CD4-positive, CD25-positive, alpha-beta regulatory T cell (primary cell): ENCODE measurements at regions not wholly inside any gene's neighbourhood (a gene's known extent, or its start where the extent isn't known, plus 50 kb on each side); places are given as distances from the start of the nearest gene placed in this dataset.

Experiments
- ATAC-seq, 2 donors: fragments of 150-1000 bp; cut with Tn5 transposase; one replicate each; pipeline ENCODE4 v1.10.0; 2021; ENCODE audit warnings: low read depth in 2 of 2, moderate number of reproducible peaks in 2 of 2, moderate library complexity in 1 of 2
- DNase-seq, 3 donors: peaks; one replicate each; pipeline versions ENCODE4 v3.0.0 to v3.0.0-alpha.2; 2012 to 2022; ENCODE audit warnings: mixed read lengths in 1 of 3
- H3K27ac ChIP-seq: one replicate; pipeline ENCODE4 v1.7.0; 2013; ENCODE audit warnings: mild to moderate bottlenecking, low read length; ENCODE audit not compliant: insufficient read depth, poor library complexity, severe bottlenecking
- H3K27me3 ChIP-seq: one replicate; pipeline ENCODE4 v1.7.0; 2013; ENCODE audit warnings: low read length; ENCODE audit not compliant: control insufficient read depth, insufficient read depth
- H3K36me3 ChIP-seq: one replicate; pipeline ENCODE4 v1.7.0; 2013; ENCODE audit warnings: mild to moderate bottlenecking, low read length, moderate library complexity; ENCODE audit not compliant: control insufficient read depth, insufficient read depth
- H3K4me1 ChIP-seq: 2 replicates; pipeline ENCODE4 v1.7.0; 2013; ENCODE audit warnings: mild to moderate bottlenecking, low read length; ENCODE audit not compliant: insufficient read depth, control insufficient read depth, poor library complexity, severe bottlenecking
- H3K4me3 ChIP-seq: one replicate; pipeline ENCODE4 v1.7.0; 2013; ENCODE audit warnings: low read depth, mild to moderate bottlenecking, low read length, moderate library complexity
- H3K9me3 ChIP-seq, 2 experiments: 1 replicate in 1 of 2; 2 replicates in 1 of 2; pipeline ENCODE4 v1.7.0; 2013; ENCODE audit warnings: low read length in 2 of 2, mild to moderate bottlenecking in 1 of 2, moderate library complexity in 1 of 2; ENCODE audit not compliant: control insufficient read depth in 2 of 2
- H3K27ac Mint-ChIP-seq, 3 donors: one replicate each; pipeline ENCODE4 v1.8.0; 2020 to 2022; ENCODE audit warnings: mild to moderate bottlenecking in 3 of 3, mixed read lengths in 3 of 3, moderate library complexity in 2 of 3
- H3K27me3 Mint-ChIP-seq: one replicate; pipeline ENCODE4 v1.8.0; 2022; ENCODE audit warnings: mild to moderate bottlenecking, mixed read lengths
- H3K36me3 Mint-ChIP-seq: one replicate; pipeline ENCODE4 v1.8.0; 2020; ENCODE audit warnings: mixed read lengths
- H3K4me1 Mint-ChIP-seq, 4 donors: one replicate each; pipeline ENCODE4 v1.8.0; 2020 to 2022; ENCODE audit warnings: mixed read lengths in 4 of 4, mild to moderate bottlenecking in 1 of 4
- H3K4me3 Mint-ChIP-seq, 4 donors: one replicate each; pipeline ENCODE4 v1.8.0; 2020 to 2022; ENCODE audit warnings: mild to moderate bottlenecking in 4 of 4, mixed read lengths in 4 of 4, moderate library complexity in 3 of 4
- H3K9me3 Mint-ChIP-seq, 7 donors: one replicate each; pipeline ENCODE4 v1.8.0; 2020 to 2022; ENCODE audit warnings: mixed read lengths in 7 of 7, mild to moderate bottlenecking in 3 of 7, moderate library complexity in 2 of 7

- no peaks in the 10 kb centered on the region for H3K4me1 Mint-ChIP-seq
- no peaks in the 10 kb centered on the region for H3K9me3 ChIP-seq
- no peak for ATAC-seq
- peaks cover 2% of the 10 kb centered on the region for H3K27me3 ChIP-seq
- H3K27ac ChIP-seq = no peak overlapping the region
- H3K36me3 Mint-ChIP-seq = no peaks in the 10 kb centered on the region
- H3K36me3 ChIP-seq = no peaks in the 10 kb centered on the region
- peaks cover 5% of the 10 kb centered on the region for H3K27me3 Mint-ChIP-seq
- peaks cover 0 to 3% (median 0%) of the 10 kb centered on the region in 7 donors for H3K9me3 Mint-ChIP-seq
- H3K4me3 Mint-ChIP-seq = no peak overlapping the region
- no peak overlapping the region for H3K4me3 ChIP-seq
- no peak overlapping the region for H3K27ac Mint-ChIP-seq
- DNase-seq = no peak
- H3K4me1 ChIP-seq = no peaks in the 10 kb centered on the region
Measured at GRCh38 chr2:221323513-221323912, 248.6 kb downstream of the EPHA4 start.

GRCh38 chr2:221330436-221330835 is 241.7 kb downstream of the EPHA4 start:
- DNase-seq = no peak
- no peaks in the 10 kb centered on the region for H3K27me3 ChIP-seq
- Mint-ChIP-seq H3K36me3 (no peaks in the 10 kb centered on the region), H3K4me3 (no peak overlapping the region), H3K9me3 (peaks cover 0 to 10% (median 3%) of the 10 kb centered on the region in 7 donors), H3K4me1 (no peaks in the 10 kb centered on the region), H3K27ac (no peak overlapping the region), H3K27me3 (peaks cover 10% of the 10 kb centered on the region)
- no peak overlapping the region for H3K4me3 ChIP-seq
- no peaks in the 10 kb centered on the region for H3K4me1 ChIP-seq
- no peaks in the 10 kb centered on the region for H3K9me3 ChIP-seq
- H3K36me3 ChIP-seq = no peaks in the 10 kb centered on the region
- no peak overlapping the region for H3K27ac ChIP-seq
- ATAC-seq = no peak

GRCh38 chr2:221334481-221335218 is 237.5 kb downstream of the EPHA4 start:
- no peaks in the 10 kb centered on the region for H3K4me1 ChIP-seq
- H3K27me3 Mint-ChIP-seq = peaks cover 6% of the 10 kb centered on the region
- H3K4me1 Mint-ChIP-seq = no peaks in the 10 kb centered on the region
- no peak overlapping the region for H3K4me3 ChIP-seq
- no peaks in the 10 kb centered on the region for H3K9me3 ChIP-seq
- DNase-seq (no peak), ATAC-seq (no peak)
- peaks cover 2% of the 10 kb centered on the region for H3K27me3 ChIP-seq
- H3K27ac Mint-ChIP-seq = no peak overlapping the region
- peaks cover 0 to 9% (median 2%) of the 10 kb centered on the region in 7 donors for H3K9me3 Mint-ChIP-seq
- H3K4me3 Mint-ChIP-seq = no peak overlapping the region
- no peaks in the 10 kb centered on the region for H3K36me3 Mint-ChIP-seq
- H3K36me3 ChIP-seq = no peaks in the 10 kb centered on the region
- no peak overlapping the region for H3K27ac ChIP-seq

GRCh38 chr2:221335219-221335752 is 236.8 kb downstream of the EPHA4 start:
- no peaks in the 10 kb centered on the region for H3K4me1 ChIP-seq
- H3K36me3 ChIP-seq = no peaks in the 10 kb centered on the region
- Mint-ChIP-seq H3K9me3 (peaks cover 0 to 9% (median 2%) of the 10 kb centered on the region in 7 donors), H3K4me3 (no peak overlapping the region), H3K27ac (no peak overlapping the region), H3K36me3 (peaks cover 3% of the 10 kb centered on the region), H3K27me3 (peaks cover 9% of the 10 kb centered on the region), H3K4me1 (no peaks in the 10 kb centered on the region)
- ATAC-seq (no peak), DNase-seq (no peak)
- H3K27ac ChIP-seq = no peak overlapping the region
- H3K27me3 ChIP-seq = peaks cover 2% of the 10 kb centered on the region
- H3K4me3 ChIP-seq = no peak overlapping the region
- H3K9me3 ChIP-seq = no peaks in the 10 kb centered on the region

GRCh38 chr2:221336967-221337366 is 235.1 kb downstream of the EPHA4 start:
- H3K27ac Mint-ChIP-seq = no peak overlapping the region
- no peak overlapping the region for H3K27ac ChIP-seq
- H3K36me3 Mint-ChIP-seq = peaks cover 3% of the 10 kb centered on the region
- H3K4me1 Mint-ChIP-seq = no peaks in the 10 kb centered on the region
- no peaks in the 10 kb centered on the region for H3K36me3 ChIP-seq
- ATAC-seq (no peak), DNase-seq (no peak)
- no peaks in the 10 kb centered on the region for H3K9me3 ChIP-seq
- H3K9me3 Mint-ChIP-seq = peaks cover 0 to 6% (median 1%) of the 10 kb centered on the region in 7 donors
- no peak overlapping the region for H3K4me3 ChIP-seq
- H3K27me3 Mint-ChIP-seq = peaks cover 9% of the 10 kb centered on the region
- H3K4me3 Mint-ChIP-seq = no peak overlapping the region
- peaks cover 2% of the 10 kb centered on the region for H3K27me3 ChIP-seq
- no peaks in the 10 kb centered on the region for H3K4me1 ChIP-seq

- H3K9me3 ChIP-seq = no peaks in the 10 kb centered on the region
- H3K27me3 Mint-ChIP-seq = peaks cover 9% of the 10 kb centered on the region
- H3K27ac ChIP-seq = no peak overlapping the region
- H3K36me3 ChIP-seq = no peaks in the 10 kb centered on the region
- H3K4me3 Mint-ChIP-seq = no peak overlapping the region
- H3K27me3 ChIP-seq = peaks cover 2% of the 10 kb centered on the region
- no peak for DNase-seq
- peaks cover 3% of the 10 kb centered on the region for H3K36me3 Mint-ChIP-seq
- H3K4me1 Mint-ChIP-seq = no peaks in the 10 kb centered on the region
- no peak overlapping the region for H3K27ac Mint-ChIP-seq
- no peak for ATAC-seq
- no peak overlapping the region for H3K4me3 ChIP-seq
- H3K9me3 Mint-ChIP-seq = peaks cover 0 to 2% (median 0%) of the 10 kb centered on the region in 7 donors
- no peaks in the 10 kb centered on the region for H3K4me1 ChIP-seq
Measured at GRCh38 chr2:221337957-221338685, 234.0 kb downstream of the EPHA4 start.

- Mint-ChIP-seq H3K27me3 (peaks cover 5% of the 10 kb centered on the region), H3K27ac (no peak overlapping the region), H3K4me3 (no peak overlapping the region), H3K4me1 (no peaks in the 10 kb centered on the region), H3K36me3 (peaks cover 3% of the 10 kb centered on the region), H3K9me3 (peaks cover 0 to 1% (median 0%) of the 10 kb centered on the region in 7 donors)
- no peaks in the 10 kb centered on the region for H3K9me3 ChIP-seq
- DNase-seq (no peak), ATAC-seq (no peak)
- H3K27ac ChIP-seq = no peak overlapping the region
- H3K36me3 ChIP-seq = no peaks in the 10 kb centered on the region
- H3K4me3 ChIP-seq = no peak overlapping the region
- no peaks in the 10 kb centered on the region for H3K27me3 ChIP-seq
- no peaks in the 10 kb centered on the region for H3K4me1 ChIP-seq
Measured at GRCh38 chr2:221342388-221342787, 229.7 kb downstream of the EPHA4 start.
